ENCODE measurements at regions not wholly inside any gene's neighbourhood (a gene's known extent, or its start where the extent isn't known, plus 50 kb on each side); places are given as distances from the start of the nearest gene placed in this dataset.

DNA sequence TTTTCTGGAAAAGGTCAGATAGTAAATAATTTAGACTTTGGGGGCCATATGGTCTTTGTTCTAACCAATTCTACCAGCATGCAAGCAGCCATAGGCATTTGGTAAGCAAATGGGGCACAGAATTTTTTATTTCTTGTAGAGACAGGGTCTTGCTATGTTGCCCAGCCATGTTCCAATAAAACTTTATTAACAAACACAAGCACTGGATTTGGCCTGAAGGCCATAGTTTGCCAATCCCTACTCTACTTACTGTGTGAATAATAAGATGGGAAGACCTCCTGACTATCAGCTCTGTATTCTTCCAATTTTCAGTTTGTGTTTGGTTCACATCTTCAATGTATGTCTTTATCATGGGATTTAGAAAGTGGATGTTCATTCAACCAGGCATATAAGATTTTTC, 53.0 kb upstream of the SERP2 start:
- in situ Hi-C loops (cut with MboI; ENCODE audit: low sequenced_read_pairs in 4 of 4): no loop called here
- Histone ChIP-seq H3K4me1 (peaks cover 9 to 11% of the 10 kb centered on the region in 2 donors), H3K36me3 (no peaks in the 10 kb centered on the region), H3K27ac (no peak overlapping the region), H3K9me3 (no peaks in the 10 kb centered on the region), H3K27me3 (no peaks in the 10 kb centered on the region), H3K4me3 (no peak overlapping the region)
- no peak for DNase-seq
- intact Hi-C loops (cut with DNase I; ENCODE audit: low total_unique reads): no loop called here
- TF ChIP-seq, protein P1, sequence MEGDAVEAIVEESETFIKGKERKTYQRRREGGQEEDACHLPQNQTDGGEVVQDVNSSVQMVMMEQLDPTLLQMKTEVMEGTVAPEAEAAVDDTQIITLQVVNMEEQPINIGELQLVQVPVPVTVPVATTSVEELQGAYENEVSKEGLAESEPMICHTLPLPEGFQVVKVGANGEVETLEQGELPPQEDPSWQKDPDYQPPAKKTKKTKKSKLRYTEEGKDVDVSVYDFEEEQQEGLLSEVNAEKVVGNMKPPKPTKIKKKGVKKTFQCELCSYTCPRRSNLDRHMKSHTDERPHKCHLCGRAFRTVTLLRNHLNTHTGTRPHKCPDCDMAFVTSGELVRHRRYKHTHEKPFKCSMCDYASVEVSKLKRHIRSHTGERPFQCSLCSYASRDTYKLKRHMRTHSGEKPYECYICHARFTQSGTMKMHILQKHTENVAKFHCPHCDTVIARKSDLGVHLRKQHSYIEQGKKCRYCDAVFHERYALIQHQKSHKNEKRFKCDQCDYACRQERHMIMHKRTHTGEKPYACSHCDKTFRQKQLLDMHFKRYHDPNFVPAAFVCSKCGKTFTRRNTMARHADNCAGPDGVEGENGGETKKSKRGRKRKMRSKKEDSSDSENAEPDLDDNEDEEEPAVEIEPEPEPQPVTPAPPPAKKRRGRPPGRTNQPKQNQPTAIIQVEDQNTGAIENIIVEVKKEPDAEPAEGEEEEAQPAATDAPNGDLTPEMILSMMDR (IDR thresholded peaks at IDR 0.05 in 4 of 5, conservative IDR thresholded peaks at IDR 0.05 in 1 of 5): no peak
- no peak for ATAC-seq

DNA sequence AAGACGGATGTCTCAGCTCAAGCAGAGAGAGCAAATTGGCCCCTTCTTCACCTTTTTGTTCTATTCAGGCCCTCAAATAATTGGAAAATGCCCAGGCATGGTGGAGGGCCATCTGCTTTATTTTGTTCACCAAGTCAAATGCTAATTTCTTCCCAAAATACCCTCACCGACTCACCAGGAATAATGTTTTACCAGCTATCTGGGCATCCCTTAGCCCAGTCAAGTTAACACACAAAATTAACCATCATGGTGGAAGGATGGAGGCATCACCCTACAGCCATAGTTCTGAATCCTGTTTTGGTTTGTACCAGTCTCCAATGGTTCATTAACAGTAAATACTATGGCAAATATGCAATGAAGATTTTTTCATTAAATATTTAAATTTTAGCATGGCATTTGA, 51.7 kb upstream of the SERP2 start:
- intact Hi-C loops (cut with DNase I; ENCODE audit: low total_unique reads) (no loop called here), in situ Hi-C loops (cut with MboI; ENCODE audit: low sequenced_read_pairs in 4 of 4) (no loop called here)
- Histone ChIP-seq H3K4me1 (peaks cover 9 to 11% of the 10 kb centered on the region in 2 donors), H3K36me3 (no peaks in the 10 kb centered on the region), H3K9me3 (no peaks in the 10 kb centered on the region), H3K27me3 (no peaks in the 10 kb centered on the region), H3K27ac (no peak overlapping the region), H3K4me3 (no peak overlapping the region)
- DNase-seq (no peak), ATAC-seq (no peak)
- no peak for TF ChIP-seq POLR2A (IDR thresholded peaks at IDR 0.05)
- TF ChIP-seq, protein P1 (IDR thresholded peaks at IDR 0.05 in 4 of 5, conservative IDR thresholded peaks at IDR 0.05 in 1 of 5): no peak

DNA sequence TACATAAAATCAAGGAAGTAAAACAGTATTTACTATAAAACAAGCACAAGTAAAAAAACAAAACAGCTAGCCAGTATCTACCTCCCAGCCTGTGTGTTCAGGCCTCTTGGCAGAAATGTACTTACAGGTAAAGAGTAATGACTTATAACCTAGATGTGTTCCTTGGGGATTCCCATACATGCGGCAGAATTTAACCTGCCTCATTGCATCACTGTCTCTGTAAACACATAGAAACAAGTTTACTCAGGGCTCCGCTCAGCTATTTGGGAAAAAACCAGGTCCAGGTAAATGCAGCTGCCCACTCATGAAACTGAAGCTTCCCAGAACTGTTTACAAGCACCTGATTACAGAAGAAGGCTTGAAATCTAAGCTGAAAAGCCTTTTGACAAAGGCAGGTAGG, 50.7 kb upstream of the SERP2 start:
- no peak for ATAC-seq
- Histone ChIP-seq H3K27ac (no peak overlapping the region), H3K4me3 (no peak overlapping the region), H3K27me3 (no peaks in the 10 kb centered on the region), H3K9me3 (no peaks in the 10 kb centered on the region), H3K36me3 (no peaks in the 10 kb centered on the region), H3K4me1 (peaks cover 2 to 4% of the 10 kb centered on the region in 2 donors)
- in situ Hi-C loops (cut with MboI; ENCODE audit: low sequenced_read_pairs in 4 of 4) (no loop called here), intact Hi-C loops (cut with DNase I; ENCODE audit: low total_unique reads) (no loop called here)
- TF ChIP-seq, protein P1 (IDR thresholded peaks at IDR 0.05 in 4 of 5, conservative IDR thresholded peaks at IDR 0.05 in 1 of 5): no peak
- TF ChIP-seq POLR2A (IDR thresholded peaks at IDR 0.05): no peak
- no peak for DNase-seq

DNA sequence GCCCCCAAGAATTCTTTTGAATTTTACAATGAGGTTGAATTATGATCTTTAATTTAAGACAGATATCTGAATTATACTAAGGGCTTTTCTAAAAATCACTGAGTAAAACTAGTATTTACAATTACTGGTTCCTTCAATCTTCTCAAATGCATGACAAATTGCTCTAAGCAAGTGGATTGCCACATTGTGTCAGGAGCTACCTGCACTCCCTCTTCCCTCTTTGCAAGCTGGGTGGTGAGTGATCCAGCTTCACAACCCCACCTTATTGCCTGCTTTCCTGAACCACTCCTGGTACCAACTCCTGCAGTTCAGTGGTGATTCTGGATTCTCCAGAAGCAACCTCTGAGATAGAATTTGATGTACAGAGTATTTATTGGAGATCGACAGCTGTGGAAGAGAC, 49.9 kb upstream of the SERP2 start:
- no peaks in the 10 kb centered on the region for H3K4me1 ChIP-seq
- ATAC-seq (no peak), DNase-seq (no peak)
- H3K4me3 ChIP-seq: no peak overlapping the region
- no peak overlapping the region for H3K27ac ChIP-seq
- in situ Hi-C loops (cut with MboI; ENCODE audit: low sequenced_read_pairs in 4 of 4): no loop called here
- H3K27me3 ChIP-seq: no peaks in the 10 kb centered on the region
- intact Hi-C loops (cut with DNase I; ENCODE audit: low total_unique reads): no loop called here
- H3K9me3 ChIP-seq: no peaks in the 10 kb centered on the region
- TF ChIP-seq, protein P1 (IDR thresholded peaks at IDR 0.05 in 4 of 5, conservative IDR thresholded peaks at IDR 0.05 in 1 of 5): no peak
- H3K36me3 ChIP-seq: no peaks in the 10 kb centered on the region

Small RNAs in the stretch of these regions (microRNA-seq; reads per million reads assigned to microRNA genes)
- gene MIR8079 (ENCODE audit: borderline replicate concordance in 2 of 2): 0 reads per million in 2 donors
